Esophagus muscularis mucosa (tissue), 4 donors: ENCODE measurements at regions not wholly inside any gene's neighbourhood (a gene's known extent, or its start where the extent isn't known, plus 50 kb on each side); places are given as distances from the start of the nearest gene placed in this dataset.

ENCODE experiments used
- DNase-seq: peaks from one replicate; pipeline ENCODE4 v3.0.0-alpha.2; 2017; ENCODE audit errors: extremely low spot score
- H3K27ac ChIP-seq, 4 donors: fragments of 200-600 bp; sonication (generic); replicated peaks in 1 of 4; 1 replicate in 3 of 4; 2 replicates in 1 of 4; pipeline ENCODE4 v1.5.1; 2016 to 2019; ENCODE audit warnings: mild to moderate bottlenecking in 1 of 4
- H3K27me3 ChIP-seq, 4 donors: fragments of 200-600 bp; sonication (generic); one replicate each; pipeline versions ENCODE4 v1.5.1 to v1.6.0; 2016 to 2019
- H3K36me3 ChIP-seq, 4 donors: fragments of 200-600 bp; sonication (generic); one replicate each; pipeline ENCODE4 v1.5.1; 2016 to 2019
- H3K4me1 ChIP-seq, 4 donors: fragments of 200-600 bp; sonication (generic); one replicate each; pipeline ENCODE4 v1.5.1; 2016 to 2019
- H3K4me3 ChIP-seq, 4 donors: fragments of 200-600 bp; sonication (generic); 1 replicate in 2 of 4; 2 replicates in 2 of 4; pipeline ENCODE4 v1.5.1; 2016 to 2019; ENCODE audit warnings: mild to moderate bottlenecking in 4 of 4, moderate library complexity in 1 of 4
- H3K9me3 ChIP-seq, 4 donors: fragments of 200-600 bp; sonication (generic); 1 replicate in 3 of 4; 2 replicates in 1 of 4; pipeline ENCODE4 v1.5.1; 2016 to 2019
- EP300 ChIP-seq: sonication (generic); formaldehyde crosslinking; IDR thresholded peaks from one replicate; pipeline ENCODE4 v1.6.1; 2017; ENCODE audit warnings: antibody characterized with exemption
- POLR2A ChIP-seq: fragments of 450-650 bp; IDR thresholded peaks from one replicate; pipeline ENCODE4 v1.6.1; 2017; ENCODE audit warnings: antibody characterized with exemption, moderate library complexity, mild to moderate bottlenecking, low read depth
- POLR2AphosphoS5 ChIP-seq, 2 donors: sonication (generic); formaldehyde crosslinking; IDR thresholded peaks; one replicate each; pipeline ENCODE4 v1.6.1; 2017; ENCODE audit warnings: antibody characterized with exemption in 2 of 2
- WGBS: methylation state at CpG from one replicate; pipeline ENCODE4 v1.1.5; 2018; 5-methylcytosine and 5-hydroxymethylcytosine counted together
- intact Hi-C: fragments of 100-400 bp; cut with DNase I; formaldehyde crosslinking; loops from one replicate; pipeline ENCODE4 v1.15.1; 2023
- TF ChIP-seq, protein P1 (sequence below), 3 experiments: fragments of 200-600 bp in 2 of 3; fragments of 450-650 bp in 1 of 3; sonication (generic) in 2 of 3; IDR thresholded peaks; one replicate each; pipeline ENCODE4 v1.5.1; 2017 to 2019; ENCODE audit warnings: antibody characterized with exemption in 3 of 3, mild to moderate bottlenecking in 2 of 3, moderate library complexity in 1 of 3

DNA sequence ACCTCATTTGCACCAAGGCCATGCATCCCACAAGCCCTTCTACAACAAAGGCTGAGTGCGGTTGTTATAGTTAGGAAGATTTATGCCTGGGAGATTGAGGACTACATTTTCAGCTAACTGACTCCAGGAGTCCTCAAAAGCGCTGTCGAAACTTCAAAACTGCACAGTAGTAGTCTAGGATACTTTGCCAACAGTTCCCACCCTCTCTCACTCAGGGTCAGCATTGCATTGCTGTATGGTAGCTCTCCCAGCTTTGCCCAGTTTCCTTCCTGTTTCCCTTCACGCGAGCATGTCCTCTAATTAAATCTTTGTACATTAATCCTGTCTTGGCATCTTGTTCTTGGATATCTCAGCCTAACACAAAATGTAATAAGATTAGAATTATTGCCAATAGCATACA is 420.6 kb upstream of the UBE2E3 start:
- WGBS = 71% methylated on average over 5 of the region's 5 CpGs
- Histone ChIP-seq H3K4me1 (no peaks in the 10 kb centered on the region), H3K27ac (no peak overlapping the region), H3K27me3 (no peaks in the 10 kb centered on the region), H3K36me3 (no peaks in the 10 kb centered on the region), H3K9me3 (peaks cover 0 to 3% (median 0%) of the 10 kb centered on the region in 4 donors), H3K4me3 (no peak overlapping the region)
- no peak for DNase-seq
- intact Hi-C loops = no loop called here
- no peak for TF ChIP-seq POLR2AphosphoS5 (IDR thresholded peaks at IDR 0.05)
- TF ChIP-seq, protein P1, sequence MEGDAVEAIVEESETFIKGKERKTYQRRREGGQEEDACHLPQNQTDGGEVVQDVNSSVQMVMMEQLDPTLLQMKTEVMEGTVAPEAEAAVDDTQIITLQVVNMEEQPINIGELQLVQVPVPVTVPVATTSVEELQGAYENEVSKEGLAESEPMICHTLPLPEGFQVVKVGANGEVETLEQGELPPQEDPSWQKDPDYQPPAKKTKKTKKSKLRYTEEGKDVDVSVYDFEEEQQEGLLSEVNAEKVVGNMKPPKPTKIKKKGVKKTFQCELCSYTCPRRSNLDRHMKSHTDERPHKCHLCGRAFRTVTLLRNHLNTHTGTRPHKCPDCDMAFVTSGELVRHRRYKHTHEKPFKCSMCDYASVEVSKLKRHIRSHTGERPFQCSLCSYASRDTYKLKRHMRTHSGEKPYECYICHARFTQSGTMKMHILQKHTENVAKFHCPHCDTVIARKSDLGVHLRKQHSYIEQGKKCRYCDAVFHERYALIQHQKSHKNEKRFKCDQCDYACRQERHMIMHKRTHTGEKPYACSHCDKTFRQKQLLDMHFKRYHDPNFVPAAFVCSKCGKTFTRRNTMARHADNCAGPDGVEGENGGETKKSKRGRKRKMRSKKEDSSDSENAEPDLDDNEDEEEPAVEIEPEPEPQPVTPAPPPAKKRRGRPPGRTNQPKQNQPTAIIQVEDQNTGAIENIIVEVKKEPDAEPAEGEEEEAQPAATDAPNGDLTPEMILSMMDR (IDR thresholded peaks at IDR 0.05) = no peak
- no peak for TF ChIP-seq EP300

DNA sequence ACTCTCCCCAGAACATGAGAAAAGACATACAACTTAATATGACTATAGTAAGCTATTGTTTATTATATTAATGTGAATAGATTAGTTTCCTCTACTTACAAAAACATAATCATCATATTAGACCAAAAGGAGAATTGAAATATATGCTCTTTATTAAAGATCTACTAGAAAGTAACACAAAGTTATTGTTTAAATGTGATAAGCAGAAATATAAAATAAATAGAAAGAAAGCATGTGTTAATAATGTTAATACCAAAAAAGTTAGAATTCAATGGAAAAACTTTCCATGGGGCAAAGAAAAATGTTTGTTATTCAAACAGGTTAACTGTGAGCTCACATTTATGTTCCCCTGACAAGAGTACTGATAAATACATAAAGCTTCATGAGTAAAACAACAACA is 421.4 kb upstream of the UBE2E3 start:
- Histone ChIP-seq H3K27ac (no peak overlapping the region), H3K27me3 (no peaks in the 10 kb centered on the region), H3K9me3 (peaks cover 0 to 3% (median 0%) of the 10 kb centered on the region in 4 donors), H3K36me3 (no peaks in the 10 kb centered on the region), H3K4me1 (no peaks in the 10 kb centered on the region), H3K4me3 (no peak overlapping the region)
- TF ChIP-seq EP300 (no peak), POLR2AphosphoS5 (IDR thresholded peaks at IDR 0.05) (no peak), POLR2A (no peak)
- TF ChIP-seq, protein P1 (IDR thresholded peaks at IDR 0.05) = no peak
- no peak for DNase-seq
- intact Hi-C loops = no loop called here

DNA sequence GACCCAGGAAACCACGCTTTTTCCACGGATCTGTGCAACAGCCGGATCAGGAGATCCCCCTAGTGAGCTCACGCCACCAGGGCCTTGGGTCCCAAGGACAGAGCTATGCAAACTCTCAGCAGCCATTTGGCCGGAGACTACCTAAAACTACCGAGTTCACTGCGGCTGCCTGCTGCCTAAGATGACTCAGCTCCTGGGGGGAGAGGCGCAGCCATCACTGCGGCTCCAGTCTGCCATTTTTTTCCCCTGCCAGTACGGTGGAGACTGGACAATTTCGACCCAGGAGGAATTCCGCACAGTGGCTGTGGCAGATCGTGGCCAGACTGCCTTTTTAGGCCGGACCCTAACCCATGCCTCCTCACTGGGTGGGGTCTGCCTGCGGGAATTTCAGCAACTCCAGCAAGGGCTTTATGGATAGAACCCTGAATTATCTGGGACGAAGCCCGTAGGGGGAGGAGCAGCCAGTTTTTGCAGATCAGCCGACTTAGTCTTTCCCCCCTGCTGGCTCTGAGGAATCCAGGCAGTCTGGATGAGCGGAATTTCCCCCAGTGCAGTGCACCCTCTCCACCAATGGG is 424.9 kb upstream of the UBE2E3 start:
- 100% methylated on average over 15 of the region's 19 CpGs for WGBS
- Histone ChIP-seq H3K9me3 (peaks cover 0 to 3% (median 0%) of the 10 kb centered on the region in 4 donors), H3K27ac (no peak overlapping the region), H3K36me3 (no peaks in the 10 kb centered on the region), H3K4me1 (no peaks in the 10 kb centered on the region), H3K4me3 (no peak overlapping the region), H3K27me3 (no peaks in the 10 kb centered on the region)
- no peak for DNase-seq
- intact Hi-C loops = no loop called here
- TF ChIP-seq POLR2AphosphoS5 (IDR thresholded peaks at IDR 0.05) (no peak), EP300 (no peak), POLR2A (no peak)
- TF ChIP-seq, protein P1 (IDR thresholded peaks at IDR 0.05) = no peak

DNA sequence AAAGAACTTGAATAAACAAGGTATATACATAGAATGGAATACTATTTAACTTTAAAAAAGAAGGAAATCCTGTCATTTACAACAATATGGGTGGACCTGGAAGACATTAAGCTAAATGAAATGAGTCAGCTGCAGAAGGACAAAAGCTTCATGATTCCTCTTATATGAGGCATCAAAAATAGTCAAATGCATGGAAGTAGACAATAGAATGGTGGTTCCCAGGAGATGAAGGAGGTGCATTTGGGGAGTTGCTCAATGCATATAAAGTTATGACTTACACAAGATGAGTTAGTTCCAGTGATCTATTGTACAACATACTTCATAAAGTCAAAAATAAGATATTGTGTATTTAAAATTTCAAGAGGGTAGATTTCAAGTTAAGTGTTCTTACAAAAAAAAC is 426.1 kb upstream of the UBE2E3 start:
- TF ChIP-seq EP300 = no peak
- TF ChIP-seq, protein P1 (IDR thresholded peaks at IDR 0.05) = no peak
- no peak for TF ChIP-seq POLR2AphosphoS5 (IDR thresholded peaks at IDR 0.05)
- TF ChIP-seq POLR2A = no peak
- intact Hi-C loops = no loop called here
- no peak for DNase-seq
- H3K27me3 ChIP-seq = no peaks in the 10 kb centered on the region
- H3K9me3 ChIP-seq = peaks cover 0 to 3% (median 0%) of the 10 kb centered on the region in 4 donors
- H3K27ac ChIP-seq = no peak overlapping the region
- no peaks in the 10 kb centered on the region for H3K4me1 ChIP-seq
- no peaks in the 10 kb centered on the region for H3K36me3 ChIP-seq
- H3K4me3 ChIP-seq = no peak overlapping the region

DNA sequence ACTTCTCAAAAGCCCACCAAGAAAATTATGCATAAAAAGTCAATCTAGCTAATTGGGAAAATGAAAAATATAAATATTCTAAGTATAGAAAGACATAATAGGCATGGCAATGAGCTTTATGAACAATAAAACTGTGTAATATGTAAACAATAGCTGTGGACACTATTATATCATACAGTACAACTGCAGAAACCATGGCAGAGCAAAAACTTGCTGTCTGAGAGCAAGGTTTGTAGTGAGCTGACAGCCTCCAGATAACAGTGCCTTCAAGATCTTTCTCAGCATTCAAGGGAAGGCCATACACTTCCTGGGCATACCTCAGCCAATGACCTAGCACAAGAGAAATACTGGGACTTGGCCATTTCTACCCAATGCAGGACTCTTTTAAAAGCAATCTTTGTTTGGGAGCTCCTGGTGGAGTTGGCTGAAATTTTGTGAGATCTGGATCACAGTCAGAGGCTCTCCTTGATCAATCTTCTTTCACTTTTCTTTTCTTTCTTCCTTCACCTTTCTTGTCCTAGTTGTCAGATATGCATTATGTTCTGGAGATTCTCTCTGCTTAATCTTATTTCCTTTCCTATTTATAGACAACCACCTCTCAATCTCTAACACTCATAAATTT is 427.2 kb upstream of the UBE2E3 start:
- Histone ChIP-seq H3K27ac (no peak overlapping the region), H3K36me3 (no peaks in the 10 kb centered on the region), H3K4me1 (no peaks in the 10 kb centered on the region), H3K4me3 (no peak overlapping the region), H3K9me3 (no peaks in the 10 kb centered on the region), H3K27me3 (no peaks in the 10 kb centered on the region)
- TF ChIP-seq POLR2AphosphoS5 (IDR thresholded peaks at IDR 0.05) (no peak), EP300 (no peak)
- TF ChIP-seq, protein P1 (IDR thresholded peaks at IDR 0.05) = no peak
- intact Hi-C loops = no loop called here
- no peak for DNase-seq
